Neural cell (in vitro differentiated cells): ENCODE measurements at regions not wholly inside any gene's neighbourhood (a gene's known extent, or its start where the extent isn't known, plus 50 kb on each side); places are given as distances from the start of the nearest gene placed in this dataset.

Experiments
- H2AFZ ChIP-seq: fragments of 200-600, 300-800 bp; sonication (generic), shearing (Covaris generic); 2 replicates; pipeline ENCODE4 v1.6.0; 2014; ENCODE audit warnings: low read depth, mild to moderate bottlenecking, antibody characterized with exemption, low read length, moderate library complexity
- H3F3A ChIP-seq: fragments of 200-600 bp; shearing (Covaris generic); 2 replicates; pipeline ENCODE4 v1.6.1; 2016; ENCODE audit warnings: mild to moderate bottlenecking, moderate library complexity, mixed read lengths, antibody characterized with exemption, low read length; ENCODE audit not compliant: insufficient read depth, poor library complexity, severe bottlenecking
- H3K27ac ChIP-seq: fragments of 200-600, 300-800 bp; sonication (generic), shearing (Covaris generic); 2 replicates; pipeline ENCODE4 v1.5.1; 2014; ENCODE audit warnings: mild to moderate bottlenecking, low read length, moderate library complexity
- H3K27me3 ChIP-seq: fragments of 300-800, 200-600 bp; sonication (generic), shearing (Covaris generic); 2 replicates; pipeline ENCODE4 v1.6.0; 2014; ENCODE audit warnings: mild to moderate bottlenecking, low read depth, low read length, moderate library complexity; ENCODE audit not compliant: insufficient read depth
- H3K36me3 ChIP-seq: fragments of 300-800, 200-600 bp; sonication (generic), shearing (Covaris generic); 2 replicates; pipeline ENCODE4 v1.5.1; 2014; ENCODE audit warnings: mild to moderate bottlenecking, antibody characterized with exemption, low read length, moderate library complexity; ENCODE audit not compliant: insufficient read depth
- H3K4me2 ChIP-seq: fragments of 300-800, 200-600 bp; sonication (generic), shearing (Covaris generic); 2 replicates; pipeline ENCODE4 v1.6.0; 2014; ENCODE audit warnings: mild to moderate bottlenecking, low read length
- H3K4me3 ChIP-seq: fragments of 300-800, 200-600 bp; sonication (generic), shearing (Covaris generic); 2 replicates; pipeline ENCODE4 v1.5.1; 2014; ENCODE audit warnings: mild to moderate bottlenecking, low read length, moderate library complexity
- H3K79me2 ChIP-seq: fragments of 200-600 bp; shearing (Covaris generic); replicated peaks from 2 replicates; pipeline ENCODE4 v1.6.0; 2014; ENCODE audit warnings: mild to moderate bottlenecking, low read length, moderate library complexity; ENCODE audit not compliant: insufficient read depth
- H3K9ac ChIP-seq: fragments of 300-800, 200-600 bp; sonication (generic), shearing (Covaris generic); 2 replicates; pipeline ENCODE4 v1.6.1; 2016; ENCODE audit warnings: mild to moderate bottlenecking, low read length, mixed read lengths
- H3K9me2 ChIP-seq: fragments of 200-600 bp; shearing (Covaris generic); 2 replicates; pipeline ENCODE4 v1.6.1; 2016; ENCODE audit warnings: mild to moderate bottlenecking, low read length, mixed read lengths; ENCODE audit not compliant: insufficient read depth
- H3K9me3 ChIP-seq: fragments of 200-600, 300-800 bp; sonication (generic), shearing (Covaris generic); 2 replicates; pipeline ENCODE4 v1.6.1; 2016; ENCODE audit warnings: mild to moderate bottlenecking, mixed run types, low read length, moderate library complexity, mixed read lengths
- H4K20me1 ChIP-seq: fragments of 200-600 bp; shearing (Covaris generic); 2 replicates; pipeline ENCODE4 v1.6.1; 2016; ENCODE audit warnings: mild to moderate bottlenecking, mixed run types; ENCODE audit not compliant: insufficient read depth
- CTCF ChIP-seq: fragments of 450-650 bp; IDR thresholded peaks from 2 replicates; pipeline ENCODE4 v1.5.1; 2014; ENCODE audit warnings: antibody characterized with exemption, mild to moderate bottlenecking, moderate library complexity; ENCODE audit not compliant: poor library complexity, severe bottlenecking
- EP300 ChIP-seq: fragments of 450-650 bp; conservative IDR thresholded peaks from 2 replicates; pipeline ENCODE4 v1.6.1; 2014; ENCODE audit warnings: antibody characterized with exemption, mild to moderate bottlenecking, moderate library complexity; ENCODE audit not compliant: poor library complexity, severe bottlenecking
- EZH2 ChIP-seq: fragments of 200-600, 300-800 bp; shearing (Covaris generic), sonication (generic); IDR thresholded peaks from 2 replicates; pipeline ENCODE4 v1.6.1; 2014; ENCODE audit warnings: antibody characterized with exemption, low read length, borderline replicate concordance, mild to moderate bottlenecking; ENCODE audit not compliant: insufficient read depth, poor library complexity, severe bottlenecking
- MXI1 ChIP-seq: fragments of 450-650 bp; conservative IDR thresholded peaks from 2 replicates; pipeline ENCODE4 v1.6.1; 2014; ENCODE audit warnings: antibody characterized with exemption, mild to moderate bottlenecking; ENCODE audit not compliant: poor library complexity, severe bottlenecking
- POLR2AphosphoS5 ChIP-seq: IDR thresholded peaks from 2 replicates; pipeline ENCODE4 v1.6.1; 2012
- RAD21 ChIP-seq: fragments of 450-650 bp; conservative IDR thresholded peaks from 2 replicates; pipeline ENCODE4 v1.6.1; 2014; ENCODE audit warnings: antibody characterized with exemption, mild to moderate bottlenecking, moderate library complexity
- REST ChIP-seq: IDR thresholded peaks from 2 replicates; pipeline ENCODE4 v1.6.1; 2012; ENCODE audit warnings: borderline replicate concordance
- SMC3 ChIP-seq: fragments of 450-650 bp; conservative IDR thresholded peaks from 2 replicates; pipeline ENCODE4 v1.6.1; 2014; ENCODE audit warnings: antibody characterized with exemption, mild to moderate bottlenecking, moderate library complexity; ENCODE audit not compliant: poor library complexity
- TAF1 ChIP-seq: IDR thresholded peaks from 2 replicates; pipeline ENCODE4 v1.6.1; 2012; ENCODE audit warnings: low read depth

GRCh38 chr2:39513641-39514094 is 76.6 kb upstream of the MAP4K3 start:
- Histone ChIP-seq H3K79me2 (no peaks in the 10 kb centered on the region), H3F3A (no peaks in the 10 kb centered on the region), H3K36me3 (no peaks in the 10 kb centered on the region), H3K4me2 (no peak overlapping the region), H3K27me3 (no peaks in the 10 kb centered on the region), H2AFZ (no peak overlapping the region), H3K9ac (no peak overlapping the region), H3K9me2 (no peaks in the 10 kb centered on the region), H3K27ac (no peak overlapping the region), H4K20me1 (no peaks in the 10 kb centered on the region), H3K4me3 (no peak overlapping the region), H3K9me3 (no peaks in the 10 kb centered on the region)
- TF ChIP-seq POLR2AphosphoS5 (no peak), SMC3 (no peak), REST (no peak), CTCF (no peak), EP300 (no peak), MXI1 (no peak), EZH2 (no peak), RAD21 (no peak)

- no peak overlapping the region for H3K27ac ChIP-seq
- no peaks in the 10 kb centered on the region for H3K79me2 ChIP-seq
- H3K4me2 ChIP-seq = no peak overlapping the region
- no peak for TF ChIP-seq POLR2AphosphoS5
- no peak for TF ChIP-seq EP300
- no peak for TF ChIP-seq CTCF
- TF ChIP-seq RAD21 = no peak
- TF ChIP-seq REST = no peak
- TF ChIP-seq SMC3 = no peak
- no peak for TF ChIP-seq TAF1
- no peak for TF ChIP-seq EZH2
- TF ChIP-seq MXI1 = no peak
- H3F3A ChIP-seq = no peaks in the 10 kb centered on the region
- no peaks in the 10 kb centered on the region for H3K36me3 ChIP-seq
- H3K9ac ChIP-seq = no peak overlapping the region
- no peaks in the 10 kb centered on the region for H4K20me1 ChIP-seq
- H3K4me3 ChIP-seq = no peak overlapping the region
- H3K9me2 ChIP-seq = no peaks in the 10 kb centered on the region
- no peaks in the 10 kb centered on the region for H3K9me3 ChIP-seq
- H3K27me3 ChIP-seq = no peaks in the 10 kb centered on the region
- no peak overlapping the region for H2AFZ ChIP-seq
These were observed 77.7 kb upstream of the MAP4K3 start for GRCh38 chr2:39514825-39515224.
